ENCODE measurements at regions not wholly inside any gene's neighbourhood (a gene's known extent, or its start where the extent isn't known, plus 50 kb on each side); places are given as distances from the start of the nearest gene placed in this dataset.

- H3K4me3 Mint-ChIP-seq: no peak overlapping the region
- no peaks in the 10 kb centered on the region for H3K27me3 Mint-ChIP-seq (ENCODE audit: insufficient read depth)
- H3K4me1 Mint-ChIP-seq (ENCODE audit: low read depth): no peaks in the 10 kb centered on the region
- DNase-seq: no peak
- peaks cover 50% of the 10 kb centered on the region for H3K9me3 Mint-ChIP-seq
- no peaks in the 10 kb centered on the region for H3K36me3 Mint-ChIP-seq (ENCODE audit: low read depth)
- TF ChIP-seq CTCF (IDR thresholded peaks at IDR 0.05): no peak
- H3K27ac Mint-ChIP-seq: no peak overlapping the region
Measured at GRCh38 chr4:11910812-11911211, 482.1 kb upstream of the HS3ST1 start.

GRCh38 chr4:11908712-11909111 is 480.0 kb upstream of the HS3ST1 start:
- TF ChIP-seq CTCF (IDR thresholded peaks at IDR 0.05): no peak
- no peak overlapping the region for H3K4me3 Mint-ChIP-seq
- no peak overlapping the region for H3K27ac Mint-ChIP-seq
- H3K27me3 Mint-ChIP-seq (ENCODE audit: insufficient read depth): no peaks in the 10 kb centered on the region; the same call in 1 of the 2 replicates
- H3K36me3 Mint-ChIP-seq (ENCODE audit: low read depth): no peaks in the 10 kb centered on the region
- DNase-seq: no peak
- H3K9me3 Mint-ChIP-seq: peaks cover 57% of the 10 kb centered on the region
- no peaks in the 10 kb centered on the region for H3K4me1 Mint-ChIP-seq (ENCODE audit: low read depth)

GRCh38 chr4:11908205-11908604 is 479.5 kb upstream of the HS3ST1 start:
- no peak for DNase-seq
- no peak overlapping the region for H3K4me3 Mint-ChIP-seq

GRCh38 chr4:11904846-11905739 is 476.4 kb upstream of the HS3ST1 start:
- Mint-ChIP-seq H3K27me3 (ENCODE audit: insufficient read depth) (no peaks in the 10 kb centered on the region; the same call in 1 of the 2 replicates), H3K4me1 (ENCODE audit: low read depth) (no peaks in the 10 kb centered on the region), H3K4me3 (no peak overlapping the region), H3K27ac (no peak overlapping the region), H3K36me3 (ENCODE audit: low read depth) (no peaks in the 10 kb centered on the region), H3K9me3 (peaks cover 52% of the 10 kb centered on the region)
- no peak for DNase-seq
- no peak for TF ChIP-seq CTCF (IDR thresholded peaks at IDR 0.05)

More at GRCh38 chr4:11908205-11908604, 479.5 kb upstream of the HS3ST1 start:
- no peaks in the 10 kb centered on the region for H3K4me1 Mint-ChIP-seq (ENCODE audit: low read depth)
- H3K27me3 Mint-ChIP-seq (ENCODE audit: insufficient read depth): no peaks in the 10 kb centered on the region; the same call in 1 of the 2 replicates
- TF ChIP-seq CTCF (IDR thresholded peaks at IDR 0.05): no peak
- no peaks in the 10 kb centered on the region for H3K36me3 Mint-ChIP-seq (ENCODE audit: low read depth)
- H3K9me3 Mint-ChIP-seq: peaks cover 60% of the 10 kb centered on the region
- no peak overlapping the region for H3K27ac Mint-ChIP-seq

GRCh38 chr4:11904117-11904535 is 475.4 kb upstream of the HS3ST1 start:
- no peak for TF ChIP-seq CTCF (IDR thresholded peaks at IDR 0.05)
- no peak overlapping the region for H3K4me3 Mint-ChIP-seq
- no peaks in the 10 kb centered on the region; the same call in 1 of the 2 replicates for H3K36me3 Mint-ChIP-seq (ENCODE audit: low read depth)
- no peak overlapping the region for H3K27ac Mint-ChIP-seq
- no peaks in the 10 kb centered on the region for H3K4me1 Mint-ChIP-seq (ENCODE audit: low read depth)
- DNase-seq: no peak
- H3K27me3 Mint-ChIP-seq (ENCODE audit: insufficient read depth): no peaks in the 10 kb centered on the region; the same call in 1 of the 2 replicates
- H3K9me3 Mint-ChIP-seq: peaks cover 55% of the 10 kb centered on the region
